Prostate gland (tissue), 2 donors: ENCODE measurements at regions not wholly inside any gene's neighbourhood (a gene's known extent, or its start where the extent isn't known, plus 50 kb on each side); places are given as distances from the start of the nearest gene placed in this dataset.

Experiments
- DNase-seq: peaks from one replicate; pipeline ENCODE4 v3.0.0-alpha.2; 2019; ENCODE audit warnings: low spot score
- H3K27ac ChIP-seq, 2 donors: fragments of 200-600 bp; sonication (generic); 2 replicates each; pipeline ENCODE4 v1.5.1; 2017 to 2019
- H3K27me3 ChIP-seq: fragments of 200-600 bp; sonication (generic); replicated peaks from 2 replicates; pipeline ENCODE4 v1.5.1; 2019; ENCODE audit not compliant: insufficient read depth
- H3K36me3 ChIP-seq, 2 donors: fragments of 200-600 bp; sonication (generic); 1 replicate in 1 of 2; 2 replicates in 1 of 2; pipeline versions ENCODE4 v1.5.1 to v1.8.1; 2017 to 2019
- H3K4me1 ChIP-seq: fragments of 200-600 bp; sonication (generic); replicated peaks from 2 replicates; pipeline ENCODE4 v1.5.1; 2019
- H3K4me3 ChIP-seq, 2 donors: fragments of 200-600 bp; sonication (generic); 2 replicates each; pipeline ENCODE4 v1.5.1; 2017 to 2019
- H3K9me3 ChIP-seq: fragments of 200-600 bp; sonication (generic); 2 replicates; pipeline ENCODE4 v1.5.1; 2017
- CTCF ChIP-seq, 4 experiments: fragments of 200-600 bp in 2 of 4; fragments of 450-650 bp in 2 of 4; sonication (generic) in 2 of 4; IDR thresholded peaks; 1 replicate in 3 of 4; 2 replicates in 1 of 4; pipeline ENCODE4 v1.5.1; 2016 to 2019; ENCODE audit warnings: antibody characterized with exemption in 4 of 4, mild to moderate bottlenecking in 2 of 4, moderate library complexity in 2 of 4
- POLR2A ChIP-seq: fragments of 450-650 bp; IDR thresholded peaks from one replicate; pipeline ENCODE4 v1.6.1; 2016; ENCODE audit warnings: antibody characterized with exemption, mild to moderate bottlenecking
- POLR2AphosphoS5 ChIP-seq: sonication (generic); formaldehyde crosslinking; IDR thresholded peaks from one replicate; pipeline ENCODE4 v1.6.1; 2017; ENCODE audit warnings: antibody characterized with exemption
- WGBS: methylation state at CpG from one replicate; pipeline ENCODE4 v1.1.5; 2018; 5-methylcytosine and 5-hydroxymethylcytosine counted together
- intact Hi-C: fragments of 100-400 bp; cut with DNase I; formaldehyde crosslinking; loops from one replicate; pipeline ENCODE4 v1.14.2; 2022

DNA sequence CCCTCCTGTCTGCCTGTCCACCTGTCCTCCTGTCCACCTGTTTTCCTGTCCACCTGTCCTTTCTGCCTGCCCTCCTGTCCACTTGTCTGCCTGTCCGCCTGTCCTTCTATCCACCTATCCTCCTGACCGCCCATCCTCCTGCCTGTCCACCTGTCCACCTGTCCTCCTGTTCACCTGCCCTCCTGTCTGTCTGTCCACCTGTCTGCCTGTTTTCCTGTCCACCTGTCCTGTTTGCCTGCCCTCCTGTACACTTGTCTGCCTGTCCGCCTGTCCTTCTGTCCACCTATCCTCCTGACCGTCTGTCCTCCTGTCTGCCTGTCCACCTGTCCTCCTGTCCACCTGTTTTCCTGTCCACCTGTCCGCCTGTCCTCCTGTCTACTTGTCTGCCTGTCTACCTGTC, 682.8 kb downstream of the TBC1D22A start:
- TF ChIP-seq POLR2AphosphoS5, result no peak
- TF ChIP-seq CTCF (IDR thresholded peaks at IDR 0.05), result no peak
- TF ChIP-seq POLR2A, result no peak
- no peak overlapping the region for H3K27ac ChIP-seq
- no peaks in the 10 kb centered on the region for H3K36me3 ChIP-seq
- DNase-seq, result no peak
- intact Hi-C loops, result no loop called here
- WGBS, result 84% methylated on average over 5 of the region's 5 CpGs
- H3K4me3 ChIP-seq, result no peak overlapping the region
- no peaks in the 10 kb centered on the region for H3K27me3 ChIP-seq
- H3K9me3 ChIP-seq, result no peaks in the 10 kb centered on the region
- H3K4me1 ChIP-seq, result no peaks in the 10 kb centered on the region

- WGBS, result 18% methylated on average over 6 of the region's 6 CpGs
- H3K4me3 ChIP-seq, result no peak overlapping the region
- no peak overlapping the region for H3K27ac ChIP-seq
- no peaks in the 10 kb centered on the region for H3K27me3 ChIP-seq
- H3K9me3 ChIP-seq, result no peaks in the 10 kb centered on the region
- intact Hi-C loops, result no loop called here
- DNase-seq, result no peak
- no peaks in the 10 kb centered on the region for H3K4me1 ChIP-seq
- H3K36me3 ChIP-seq, result no peaks in the 10 kb centered on the region
- TF ChIP-seq POLR2AphosphoS5 (no peak), POLR2A (no peak), CTCF (IDR thresholded peaks at IDR 0.05) (no peak)
Observed at GRCh38 chr22:47444746-47445065, 682.3 kb downstream of the TBC1D22A start.

- TF ChIP-seq CTCF (IDR thresholded peaks at IDR 0.05), result no peak
- TF ChIP-seq POLR2AphosphoS5, result no peak
- no peak for TF ChIP-seq POLR2A
- Histone ChIP-seq H3K4me1 (no peaks in the 10 kb centered on the region), H3K36me3 (no peaks in the 10 kb centered on the region), H3K4me3 (no peak overlapping the region), H3K27ac (no peak overlapping the region), H3K27me3 (no peaks in the 10 kb centered on the region), H3K9me3 (no peaks in the 10 kb centered on the region)
- intact Hi-C loops, result no loop called here
- DNase-seq, result no peak
- WGBS, result 74% methylated on average over 16 of the region's 16 CpGs
Observed at GRCh38 chr22:47443836-47444745, 681.6 kb downstream of the TBC1D22A start.

GRCh38 chr22:47442821-47443220, 680.4 kb downstream of the TBC1D22A start:
- no peaks in the 10 kb centered on the region for H3K4me1 ChIP-seq
- H3K9me3 ChIP-seq, result no peaks in the 10 kb centered on the region
- DNase-seq, result no peak
- no peak overlapping the region for H3K27ac ChIP-seq
- no peaks in the 10 kb centered on the region for H3K36me3 ChIP-seq
- no peak overlapping the region for H3K4me3 ChIP-seq
- TF ChIP-seq CTCF (IDR thresholded peaks at IDR 0.05) (no peak), POLR2A (no peak), POLR2AphosphoS5 (no peak)
- WGBS, result 85% methylated on average over 6 of the region's 6 CpGs
- H3K27me3 ChIP-seq, result no peaks in the 10 kb centered on the region
- intact Hi-C loops, result no loop called here

- Histone ChIP-seq H3K36me3 (no peaks in the 10 kb centered on the region), H3K27ac (no peak overlapping the region), H3K27me3 (no peaks in the 10 kb centered on the region), H3K9me3 (no peaks in the 10 kb centered on the region), H3K4me3 (no peak overlapping the region), H3K4me1 (no peaks in the 10 kb centered on the region)
- no peak for TF ChIP-seq POLR2A
- TF ChIP-seq POLR2AphosphoS5, result no peak
- TF ChIP-seq CTCF (IDR thresholded peaks at IDR 0.05), result no peak
- DNase-seq, result no peak
- intact Hi-C loops, result no loop called here
- 88% methylated on average over 17 of the region's 17 CpGs for WGBS
Observed at GRCh38 chr22:47439643-47440265, 677.3 kb downstream of the TBC1D22A start.
